HL-60 (cell line): ENCODE measurements at regions not wholly inside any gene's neighbourhood (a gene's known extent, or its start where the extent isn't known, plus 50 kb on each side); places are given as distances from the start of the nearest gene placed in this dataset.

Source experiments
- CTCF ChIP-seq: IDR thresholded peaks from one replicate; pipeline ENCODE4 v1.5.1; 2011; ENCODE audit warnings: low read length, control low read depth, inconsistent platforms; ENCODE audit not compliant: insufficient read depth
- POLR2AphosphoS5 ChIP-seq: IDR thresholded peaks from 2 replicates; pipeline ENCODE4 v1.6.1; 2012; ENCODE audit warnings: low read depth

- TF ChIP-seq POLR2AphosphoS5: no peak
- TF ChIP-seq CTCF: no peak
These were observed 400.9 kb upstream of the SGCD start for GRCh38 chr5:155926031-155926430.
